Mesendoderm (in vitro differentiated cells): ENCODE measurements at regions not wholly inside any gene's neighbourhood (a gene's known extent, or its start where the extent isn't known, plus 50 kb on each side); places are given as distances from the start of the nearest gene placed in this dataset.

Experiments
- DNase-seq: peaks from one replicate; pipeline ENCODE4 v3.0.0; 2013
- H2AK5ac ChIP-seq: 2 replicates; pipeline ENCODE4 v1.6.1; 2013; ENCODE audit warnings: low read length, inconsistent platforms
- H2BK120ac ChIP-seq: 2 replicates; pipeline ENCODE4 v1.6.1; 2013; ENCODE audit warnings: low read depth, mild to moderate bottlenecking, low read length, moderate library complexity, mixed read lengths
- H2BK15ac ChIP-seq: replicated peaks from 2 replicates; pipeline ENCODE4 v1.6.1; 2013; ENCODE audit warnings: low read depth, mild to moderate bottlenecking, moderate library complexity
- H2BK5ac ChIP-seq: 2 replicates; pipeline ENCODE4 v1.6.1; 2013; ENCODE audit warnings: low read length, inconsistent platforms
- H3K18ac ChIP-seq: 2 replicates; pipeline ENCODE4 v1.6.1; 2013; ENCODE audit warnings: mild to moderate bottlenecking, low read length, mixed read lengths
- H3K23ac ChIP-seq: one replicate; pipeline ENCODE4 v1.6.1; 2013; ENCODE audit warnings: low read length
- H3K27ac ChIP-seq: 2 replicates; pipeline ENCODE4 v1.5.1; 2013; ENCODE audit warnings: low read depth, mild to moderate bottlenecking, inconsistent platforms, low read length, moderate library complexity
- H3K27me3 ChIP-seq: 2 replicates; pipeline ENCODE4 v1.6.1; 2013; ENCODE audit warnings: low read length, control low read depth, mild to moderate bottlenecking, inconsistent platforms; ENCODE audit not compliant: insufficient read depth, poor library complexity
- H3K36me3 ChIP-seq: 2 replicates; pipeline ENCODE4 v1.6.1; 2013; ENCODE audit warnings: low read length, inconsistent platforms; ENCODE audit not compliant: control insufficient read depth, insufficient read depth
- H3K4ac ChIP-seq: one replicate; pipeline ENCODE4 v1.6.1; 2013; ENCODE audit warnings: low read depth, mild to moderate bottlenecking, low read length, moderate library complexity
- H3K4me1 ChIP-seq: 2 replicates; pipeline ENCODE4 v1.6.1; 2013; ENCODE audit warnings: low read depth, low read length, inconsistent platforms; ENCODE audit not compliant: control insufficient read depth
- H3K4me2 ChIP-seq: 2 replicates; pipeline ENCODE4 v1.6.1; 2013; ENCODE audit warnings: low read length
- H3K4me3 ChIP-seq: 2 replicates; pipeline ENCODE4 v1.5.1; 2013; ENCODE audit warnings: mild to moderate bottlenecking, low read length
- H3K56ac ChIP-seq: one replicate; pipeline ENCODE4 v1.6.1; 2013; ENCODE audit warnings: low read length
- H3K79me1 ChIP-seq: 2 replicates; pipeline ENCODE4 v1.6.1; 2013; ENCODE audit warnings: low read length, inconsistent platforms
- H3K79me2 ChIP-seq: 2 replicates; pipeline ENCODE4 v1.6.1; 2013; ENCODE audit warnings: mild to moderate bottlenecking, low read length; ENCODE audit not compliant: control insufficient read depth, insufficient read depth
- H3K9ac ChIP-seq: 2 replicates; pipeline ENCODE4 v1.6.1; 2013; ENCODE audit warnings: low read length, inconsistent platforms
- H4K5ac ChIP-seq: one replicate; pipeline ENCODE4 v1.6.1; 2013; ENCODE audit warnings: low read length
- H4K8ac ChIP-seq: one replicate; pipeline ENCODE4 v1.6.1; 2013; ENCODE audit warnings: low read depth, mild to moderate bottlenecking, control low read depth, low read length, moderate library complexity
- WGBS: extraction: QIAGEN DNeasy Blood & Tissue Kit; methylation state at CpG from one replicate; pipeline ENCODE4 v1.1.7; 2013; ENCODE audit warnings: low lambda C conversion rate, missing lambda C conversion rate; ENCODE audit not compliant: insufficient coverage; ENCODE audit errors: extremely low coverage; 5-methylcytosine and 5-hydroxymethylcytosine counted together

DNA sequence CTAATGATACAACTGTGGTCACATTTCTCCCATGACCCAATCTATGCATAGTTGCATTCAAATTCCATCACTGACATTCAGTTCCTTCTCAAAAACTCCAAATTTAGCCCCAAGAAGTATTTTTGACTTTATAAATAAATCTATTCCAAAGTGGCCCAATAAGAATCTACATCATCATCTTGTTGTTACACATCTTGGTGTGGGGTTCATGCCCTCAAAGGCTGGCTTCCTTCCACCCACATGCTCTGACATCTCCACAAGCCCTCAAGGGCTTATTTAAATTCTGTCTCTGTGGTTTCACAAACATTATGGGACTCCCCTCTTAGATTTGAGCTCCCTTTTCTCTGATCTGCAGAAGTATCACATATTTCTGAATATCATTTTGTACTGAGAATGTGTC lies 585.3 kb upstream of the BTBD3 start:
- Histone ChIP-seq H2BK120ac (no peak overlapping the region), H3K18ac (no peak overlapping the region), H3K4me3 (no peak overlapping the region), H3K27me3 (no peaks in the 10 kb centered on the region), H3K56ac (no peak overlapping the region), H2BK15ac (no peak overlapping the region), H3K4me2 (no peak overlapping the region), H3K23ac (no peak overlapping the region), H3K79me2 (no peaks in the 10 kb centered on the region), H3K79me1 (no peaks in the 10 kb centered on the region), H3K27ac (no peak overlapping the region), H3K4ac (no peak overlapping the region), H3K9ac (no peak overlapping the region), H3K4me1 (peaks cover 7% of the 10 kb centered on the region), H3K36me3 (no peaks in the 10 kb centered on the region), H2BK5ac (no peak overlapping the region), H4K8ac (no peak overlapping the region), H4K5ac (no peak overlapping the region), H2AK5ac (no peak overlapping the region)
- no peak for DNase-seq

DNA sequence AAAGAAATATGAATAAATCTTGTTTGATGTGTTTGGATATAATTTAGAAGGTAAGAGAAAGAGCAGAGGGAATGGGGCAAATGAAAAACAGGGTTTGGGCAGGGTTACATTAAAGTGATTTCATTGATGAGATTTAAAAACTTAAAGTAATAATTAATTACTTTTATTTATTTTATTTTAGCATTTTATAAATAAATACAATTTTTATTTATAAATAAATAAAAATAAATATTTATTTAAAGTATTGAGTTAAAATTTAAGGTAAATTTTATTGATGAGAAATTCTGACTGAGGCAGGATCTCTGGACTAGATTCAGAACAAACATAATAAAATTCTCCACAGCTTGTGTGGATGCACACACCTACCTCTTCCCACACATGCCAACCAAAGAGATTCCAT lies 584.1 kb upstream of the BTBD3 start:
- H2BK15ac ChIP-seq, result no peak overlapping the region
- no peaks in the 10 kb centered on the region for H3K79me2 ChIP-seq
- H4K5ac ChIP-seq, result no peak overlapping the region
- peaks cover 10% of the 10 kb centered on the region for H3K4me1 ChIP-seq
- H3K4me2 ChIP-seq, result no peak overlapping the region
- H3K23ac ChIP-seq, result no peak overlapping the region
- no peak overlapping the region for H4K8ac ChIP-seq
- no peak overlapping the region for H3K4me3 ChIP-seq
- H3K79me1 ChIP-seq, result no peaks in the 10 kb centered on the region
- no peak overlapping the region for H2BK5ac ChIP-seq
- no peak overlapping the region for H2AK5ac ChIP-seq
- H3K56ac ChIP-seq, result no peak overlapping the region
- H3K4ac ChIP-seq, result no peak overlapping the region
- no peak for DNase-seq
- H3K27ac ChIP-seq, result no peak overlapping the region
- H3K18ac ChIP-seq, result no peak overlapping the region
- H2BK120ac ChIP-seq, result no peak overlapping the region
- H3K36me3 ChIP-seq, result no peaks in the 10 kb centered on the region
- H3K27me3 ChIP-seq, result no peaks in the 10 kb centered on the region
- no peak overlapping the region for H3K9ac ChIP-seq

DNA sequence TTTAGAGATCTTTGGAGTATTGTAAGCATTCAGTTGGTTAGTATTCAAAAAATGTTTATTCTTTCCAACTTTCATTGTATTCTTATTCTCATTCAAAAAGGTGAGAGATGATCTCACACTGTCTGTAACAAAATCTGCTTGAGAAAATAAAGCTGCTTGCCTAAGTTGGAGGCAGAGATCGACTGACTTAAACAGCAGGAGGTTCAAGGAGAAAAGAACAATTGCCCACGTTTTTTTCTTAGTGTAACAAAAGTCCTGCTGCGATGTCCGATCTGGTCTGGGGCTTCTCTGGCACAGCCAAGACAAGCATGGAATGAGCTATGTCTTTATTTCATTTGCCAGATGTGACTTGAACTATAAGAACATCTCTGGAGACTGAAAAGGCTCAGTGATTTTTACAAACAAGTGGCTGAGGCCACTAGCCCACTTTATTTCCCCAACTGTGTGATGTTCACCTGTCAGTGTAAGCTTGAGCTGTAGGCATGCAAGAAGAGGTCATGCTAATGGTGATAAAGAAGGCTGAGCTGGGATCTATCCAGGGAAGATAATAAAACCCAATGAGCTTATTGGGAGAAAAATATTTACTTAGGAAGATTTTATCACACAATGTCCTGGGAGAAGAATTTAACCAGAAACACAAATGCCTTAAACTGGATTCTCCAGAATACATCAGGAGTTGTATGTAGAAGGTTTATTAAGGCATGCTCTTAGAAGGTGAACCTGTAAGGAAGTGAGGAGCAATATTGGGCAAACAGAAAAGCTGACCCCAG lies 580.1 kb upstream of the BTBD3 start:
- H3K36me3 ChIP-seq, result no peaks in the 10 kb centered on the region
- no peak overlapping the region for H4K5ac ChIP-seq
- no peak overlapping the region for H2BK15ac ChIP-seq
- H2AK5ac ChIP-seq, result peak overlapping the region; percentile 7
- H3K79me1 ChIP-seq, result no peaks in the 10 kb centered on the region
- no peak overlapping the region for H2BK5ac ChIP-seq
- no peak overlapping the region for H3K23ac ChIP-seq
- peak overlapping the region; percentile 68 for H3K4ac ChIP-seq
- H3K56ac ChIP-seq, result no peak overlapping the region
- H3K4me1 ChIP-seq, result peaks cover 10% of the 10 kb centered on the region
- H3K27ac ChIP-seq, result no peak overlapping the region
- no peak overlapping the region for H2BK120ac ChIP-seq
- WGBS, result no CpG with 5 or more reads among the region's 4 CpGs
- no peak overlapping the region for H4K8ac ChIP-seq
- H3K79me2 ChIP-seq, result no peaks in the 10 kb centered on the region
- DNase-seq, result peak; percentile 58
- H3K27me3 ChIP-seq, result no peaks in the 10 kb centered on the region
- H3K18ac ChIP-seq, result peak overlapping the region; percentile 64
- H3K4me2 ChIP-seq, result no peak overlapping the region
- no peak overlapping the region for H3K4me3 ChIP-seq
- no peak overlapping the region for H3K9ac ChIP-seq

DNA sequence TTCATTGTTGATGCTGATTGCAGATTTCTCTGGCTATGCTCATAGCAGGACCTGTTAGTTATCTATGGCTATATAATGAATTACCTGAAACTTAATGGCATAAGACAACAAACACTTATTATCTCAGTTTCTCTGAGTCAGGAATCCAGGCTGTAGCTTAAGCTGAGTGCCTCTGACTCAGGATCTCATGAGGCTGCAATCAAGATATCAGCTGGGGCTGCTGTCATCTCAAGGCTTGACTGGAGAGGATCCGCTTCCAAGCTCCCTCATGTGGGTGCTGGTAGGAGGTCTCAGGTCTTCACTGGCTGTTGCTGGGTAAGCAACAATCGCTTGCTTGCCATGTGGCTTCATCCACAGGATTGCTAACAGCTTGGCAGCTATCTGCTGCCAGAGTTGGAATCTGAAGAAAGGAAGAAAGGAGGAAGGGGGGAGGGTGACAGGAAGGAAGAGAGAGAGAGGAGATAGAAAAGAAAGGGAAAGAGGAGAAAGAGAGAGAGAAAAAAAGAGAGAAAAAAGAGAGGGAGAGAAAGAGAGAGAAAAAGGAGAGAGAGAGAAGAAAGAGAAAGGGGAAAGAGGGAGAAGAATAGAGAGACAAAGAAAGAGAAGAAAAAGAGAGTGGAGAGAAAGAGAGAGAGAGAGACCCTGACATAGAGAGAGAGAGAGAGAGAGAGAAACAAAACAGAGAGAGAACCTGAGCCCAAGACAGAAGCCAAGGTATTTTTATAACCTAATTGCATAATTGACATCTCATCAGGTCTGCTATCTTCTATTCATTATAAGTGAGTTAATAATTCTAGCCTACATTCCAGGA lies 579.0 kb upstream of the BTBD3 start:
- peak; percentile 77 for DNase-seq
- H3K4me2 ChIP-seq, result no peak overlapping the region
- no peak overlapping the region for H3K9ac ChIP-seq
- H3K4me3 ChIP-seq, result no peak overlapping the region
- H2AK5ac ChIP-seq, result no peak overlapping the region
- H2BK120ac ChIP-seq, result no peak overlapping the region
- peak overlapping the region; percentile 44 for H3K56ac ChIP-seq
- no peak overlapping the region for H3K4ac ChIP-seq
- WGBS, result no CpG with 5 or more reads among the region's 2 CpGs
- no peak overlapping the region for H4K5ac ChIP-seq
- no peaks in the 10 kb centered on the region for H3K27me3 ChIP-seq
- H2BK15ac ChIP-seq, result no peak overlapping the region
- no peak overlapping the region for H4K8ac ChIP-seq
- H3K23ac ChIP-seq, result no peak overlapping the region
- H3K79me1 ChIP-seq, result no peaks in the 10 kb centered on the region
- no peak overlapping the region for H3K27ac ChIP-seq
- no peak overlapping the region for H2BK5ac ChIP-seq
- H3K79me2 ChIP-seq, result no peaks in the 10 kb centered on the region
- peaks cover 10% of the 10 kb centered on the region for H3K4me1 ChIP-seq
- no peaks in the 10 kb centered on the region for H3K36me3 ChIP-seq
- H3K18ac ChIP-seq, result no peak overlapping the region

DNA sequence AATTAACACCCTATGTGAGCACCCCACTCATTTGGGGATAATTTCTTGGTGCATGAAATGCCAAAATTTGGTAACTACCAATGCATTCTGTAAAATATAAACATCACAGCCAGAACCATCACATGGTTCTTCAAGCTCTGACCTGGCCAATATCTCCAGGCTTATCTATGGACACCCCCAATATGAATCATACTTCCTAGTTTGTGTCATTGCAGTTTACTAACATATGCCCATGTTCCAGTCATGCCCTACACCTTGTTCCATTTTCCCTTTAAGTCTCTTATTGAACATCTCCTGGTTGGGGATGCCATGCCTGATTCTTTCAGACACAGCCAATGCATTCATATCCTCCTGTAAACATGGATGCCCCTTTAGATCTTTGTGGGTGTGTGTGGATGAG lies 572.8 kb upstream of the BTBD3 start:
- no peak overlapping the region for H3K23ac ChIP-seq
- no peak overlapping the region for H3K27ac ChIP-seq
- no peak overlapping the region for H3K4me3 ChIP-seq
- no peak overlapping the region for H2BK5ac ChIP-seq
- H3K56ac ChIP-seq, result no peak overlapping the region
- H3K4me1 ChIP-seq, result no peaks in the 10 kb centered on the region
- no peak overlapping the region for H3K18ac ChIP-seq
- H2BK120ac ChIP-seq, result no peak overlapping the region
- no peak overlapping the region for H4K8ac ChIP-seq
- no peak overlapping the region for H3K4me2 ChIP-seq
- H3K27me3 ChIP-seq, result no peaks in the 10 kb centered on the region
- H2AK5ac ChIP-seq, result no peak overlapping the region
- H3K9ac ChIP-seq, result no peak overlapping the region
- no peaks in the 10 kb centered on the region for H3K79me1 ChIP-seq
- H3K79me2 ChIP-seq, result no peaks in the 10 kb centered on the region
- H3K36me3 ChIP-seq, result no peaks in the 10 kb centered on the region
- no peak overlapping the region for H3K4ac ChIP-seq
- no peak overlapping the region for H2BK15ac ChIP-seq
- DNase-seq, result no peak
- no peak overlapping the region for H4K5ac ChIP-seq

DNA sequence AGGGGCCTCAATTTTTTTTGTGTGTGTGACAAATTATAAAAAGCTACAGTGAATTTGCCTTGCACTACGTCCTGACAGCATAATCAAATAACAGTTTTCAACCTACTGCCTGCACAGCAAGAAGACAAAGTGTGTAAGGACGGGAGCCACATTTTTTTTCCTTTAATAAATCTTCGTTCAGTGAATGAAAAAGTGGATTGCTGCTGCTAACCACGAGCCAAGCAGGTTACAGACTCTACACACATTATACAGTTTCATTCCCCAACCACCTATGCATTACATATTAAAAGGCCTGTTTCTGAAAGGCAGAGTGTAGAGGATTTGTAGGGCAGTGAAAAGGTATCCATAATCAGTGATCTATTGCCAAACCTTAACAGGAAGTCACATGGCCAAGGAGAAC lies 570.0 kb upstream of the BTBD3 start:
- no peak overlapping the region for H3K27ac ChIP-seq
- no peak overlapping the region for H3K9ac ChIP-seq
- H2AK5ac ChIP-seq, result no peak overlapping the region
- no peak overlapping the region for H4K5ac ChIP-seq
- H3K4me3 ChIP-seq, result no peak overlapping the region
- H3K4me2 ChIP-seq, result no peak overlapping the region
- H3K18ac ChIP-seq, result no peak overlapping the region
- no CpG with 5 or more reads among the region's 4 CpGs for WGBS
- no peak overlapping the region for H3K23ac ChIP-seq
- H2BK15ac ChIP-seq, result no peak overlapping the region
- no peaks in the 10 kb centered on the region for H3K27me3 ChIP-seq
- H3K79me2 ChIP-seq, result no peaks in the 10 kb centered on the region
- H3K79me1 ChIP-seq, result no peaks in the 10 kb centered on the region
- no peak overlapping the region for H3K56ac ChIP-seq
- DNase-seq, result no peak
- no peak overlapping the region for H3K4ac ChIP-seq
- no peak overlapping the region for H4K8ac ChIP-seq
- H3K4me1 ChIP-seq, result no peaks in the 10 kb centered on the region
- no peaks in the 10 kb centered on the region for H3K36me3 ChIP-seq
- no peak overlapping the region for H2BK120ac ChIP-seq
- H2BK5ac ChIP-seq, result no peak overlapping the region
